ENCODE measurements at regions not wholly inside any gene's neighbourhood (a gene's known extent, or its start where the extent isn't known, plus 50 kb on each side); places are given as distances from the start of the nearest gene placed in this dataset.

DNA sequence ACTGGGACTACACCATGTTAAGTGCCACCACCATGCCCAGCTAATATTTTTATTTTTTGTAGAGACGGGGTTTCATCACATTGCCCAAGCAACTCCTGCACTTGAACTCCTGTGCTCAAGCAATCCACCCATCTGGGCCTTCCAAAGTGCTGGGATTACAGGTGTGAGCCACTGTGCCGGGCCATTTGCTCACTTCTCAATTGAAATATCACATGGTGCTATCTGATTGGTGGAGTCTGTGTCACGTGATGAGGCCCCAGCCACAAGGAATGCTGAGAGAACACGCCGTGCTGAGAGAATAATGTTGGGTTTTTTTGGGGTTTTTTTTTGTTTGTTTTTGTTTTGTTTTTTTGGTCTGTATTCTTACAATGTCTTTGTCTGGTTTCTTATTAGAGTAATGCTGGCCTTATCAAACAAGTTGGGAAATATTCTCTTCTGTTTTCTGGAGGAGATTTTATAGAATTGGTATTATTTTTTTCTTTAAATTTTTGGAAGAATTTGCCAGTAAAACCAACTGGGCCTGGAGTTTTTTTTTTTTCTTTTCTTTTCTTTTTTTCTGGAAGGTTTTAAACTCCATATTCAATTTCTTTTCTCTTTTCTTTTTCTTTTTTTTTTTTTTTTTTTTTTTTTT is 183.2 kb upstream of the KCNG1 start:
- TF ChIP-seq, protein P1, sequence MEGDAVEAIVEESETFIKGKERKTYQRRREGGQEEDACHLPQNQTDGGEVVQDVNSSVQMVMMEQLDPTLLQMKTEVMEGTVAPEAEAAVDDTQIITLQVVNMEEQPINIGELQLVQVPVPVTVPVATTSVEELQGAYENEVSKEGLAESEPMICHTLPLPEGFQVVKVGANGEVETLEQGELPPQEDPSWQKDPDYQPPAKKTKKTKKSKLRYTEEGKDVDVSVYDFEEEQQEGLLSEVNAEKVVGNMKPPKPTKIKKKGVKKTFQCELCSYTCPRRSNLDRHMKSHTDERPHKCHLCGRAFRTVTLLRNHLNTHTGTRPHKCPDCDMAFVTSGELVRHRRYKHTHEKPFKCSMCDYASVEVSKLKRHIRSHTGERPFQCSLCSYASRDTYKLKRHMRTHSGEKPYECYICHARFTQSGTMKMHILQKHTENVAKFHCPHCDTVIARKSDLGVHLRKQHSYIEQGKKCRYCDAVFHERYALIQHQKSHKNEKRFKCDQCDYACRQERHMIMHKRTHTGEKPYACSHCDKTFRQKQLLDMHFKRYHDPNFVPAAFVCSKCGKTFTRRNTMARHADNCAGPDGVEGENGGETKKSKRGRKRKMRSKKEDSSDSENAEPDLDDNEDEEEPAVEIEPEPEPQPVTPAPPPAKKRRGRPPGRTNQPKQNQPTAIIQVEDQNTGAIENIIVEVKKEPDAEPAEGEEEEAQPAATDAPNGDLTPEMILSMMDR (IDR thresholded peaks at IDR 0.05): no peak
- TF ChIP-seq POLR2A (IDR thresholded peaks at IDR 0.05; ENCODE audit: low read depth) (no peak), EP300 (IDR thresholded peaks at IDR 0.05) (no peak), POLR2AphosphoS5 (IDR thresholded peaks at IDR 0.05) (no peak)

Data from esophagus muscularis mucosa (tissue), 4 donors.